Mammary epithelial cell (primary cell): ENCODE measurements at regions not wholly inside any gene's neighbourhood (a gene's known extent, or its start where the extent isn't known, plus 50 kb on each side); places are given as distances from the start of the nearest gene placed in this dataset.
"Not testable (repeated sequence)": the region's sequence is repeated elsewhere in the genome, so short reads cannot be mapped to it uniquely, and the experiment has no call there.

ENCODE experiments used
- EZH2 ChIP-seq: IDR thresholded peaks from 2 replicates; pipeline ENCODE4 v1.6.1; 2012; ENCODE audit warnings: low read length, inconsistent platforms, borderline replicate concordance
- TF ChIP-seq, protein P1 (sequence below), 2 donors: IDR thresholded peaks in 1 of 2; conservative IDR thresholded peaks in 1 of 2; 2 replicates each; pipeline ENCODE4 v1.5.1; 2011 to 2012; ENCODE audit warnings: inconsistent platforms in 2 of 2, low read length in 2 of 2, mild to moderate bottlenecking in 2 of 2, control low read depth in 1 of 2, low read depth in 1 of 2; ENCODE audit not compliant: insufficient read depth in 1 of 2; ENCODE audit errors: extremely low read depth in 1 of 2

DNA sequence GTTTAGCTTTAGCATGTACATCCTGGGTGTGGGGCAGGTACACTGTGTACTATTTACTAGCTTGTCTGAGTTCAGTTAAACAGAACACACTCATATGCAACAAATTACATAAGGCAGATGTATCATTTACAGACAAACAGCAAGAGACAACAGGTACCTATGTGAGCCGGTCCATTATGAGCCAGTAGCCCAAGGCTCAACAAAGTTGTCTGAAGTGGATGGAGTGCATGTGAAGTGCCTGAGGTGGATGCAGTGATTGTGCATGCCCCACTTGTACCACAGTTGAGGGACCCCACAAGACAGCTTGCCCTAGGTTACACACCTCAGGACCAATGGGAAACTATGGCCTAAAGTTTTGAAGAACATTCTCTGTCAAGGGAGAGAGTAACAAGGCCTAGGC is 677.3 kb upstream of the TPTE start:
- TF ChIP-seq, protein P1, sequence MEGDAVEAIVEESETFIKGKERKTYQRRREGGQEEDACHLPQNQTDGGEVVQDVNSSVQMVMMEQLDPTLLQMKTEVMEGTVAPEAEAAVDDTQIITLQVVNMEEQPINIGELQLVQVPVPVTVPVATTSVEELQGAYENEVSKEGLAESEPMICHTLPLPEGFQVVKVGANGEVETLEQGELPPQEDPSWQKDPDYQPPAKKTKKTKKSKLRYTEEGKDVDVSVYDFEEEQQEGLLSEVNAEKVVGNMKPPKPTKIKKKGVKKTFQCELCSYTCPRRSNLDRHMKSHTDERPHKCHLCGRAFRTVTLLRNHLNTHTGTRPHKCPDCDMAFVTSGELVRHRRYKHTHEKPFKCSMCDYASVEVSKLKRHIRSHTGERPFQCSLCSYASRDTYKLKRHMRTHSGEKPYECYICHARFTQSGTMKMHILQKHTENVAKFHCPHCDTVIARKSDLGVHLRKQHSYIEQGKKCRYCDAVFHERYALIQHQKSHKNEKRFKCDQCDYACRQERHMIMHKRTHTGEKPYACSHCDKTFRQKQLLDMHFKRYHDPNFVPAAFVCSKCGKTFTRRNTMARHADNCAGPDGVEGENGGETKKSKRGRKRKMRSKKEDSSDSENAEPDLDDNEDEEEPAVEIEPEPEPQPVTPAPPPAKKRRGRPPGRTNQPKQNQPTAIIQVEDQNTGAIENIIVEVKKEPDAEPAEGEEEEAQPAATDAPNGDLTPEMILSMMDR (conservative IDR thresholded peaks at IDR 0.05 in 1 of 2, IDR thresholded peaks at IDR 0.05 in 1 of 2; ENCODE audit: extremely low read depth in 1 of 2, insufficient read depth in 1 of 2, low read depth in 1 of 2, low read length in 2 of 2), result not testable (repeated sequence)
- TF ChIP-seq EZH2, result not testable (repeated sequence)
